HepG2 (cell line): ENCODE measurements at regions not wholly inside any gene's neighbourhood (a gene's known extent, or its start where the extent isn't known, plus 50 kb on each side); places are given as distances from the start of the nearest gene placed in this dataset.

ENCODE experiments used
- ATAC-seq: fragments of 200-7000 bp; cut with Tn5 transposase; 3 replicates; pipeline ENCODE4 v1.9.1; 2020; ENCODE audit warnings: mild to moderate bottlenecking, moderate library complexity
- BruUV-seq: library from RNA; stranded (reverse); fragments of 400-500 nt; replicated peaks from 2 replicates; lab custom pipeline; 2021; lab: Mats Ljungman, UMichigan
- CTCF ChIA-PET: fragments of 300-600 bp; formaldehyde crosslinking; extraction: SDS; loops from one replicate; lab custom pipeline; 2021; ENCODE audit warnings: low total read pairs, inconsistent platforms, low intra/inter-chr PET ratio; lab: Yijun Ruan, JAX
- POLR2A ChIA-PET: fragments of 350-600 bp; sonication (Branson Sonifier 250); formaldehyde crosslinking; loops from one replicate; lab custom pipeline; 2020; ENCODE audit warnings: antibody characterized with exemption, inconsistent platforms; lab: Yijun Ruan, JAX
- DNase-seq: peaks from one replicate; pipeline ENCODE4 v3.0.0-alpha.2; 2015; ENCODE audit warnings: low spot score
- FAIRE-seq: peaks from 3 replicates; lab custom pipeline; 2011; peaks lifted over from hg19 to GRCh38; lab: Jason Lieb, UNC
- H2AFZ ChIP-seq: one replicate; pipeline ENCODE4 v1.6.1; 2011; ENCODE audit warnings: low read length, inconsistent platforms
- H3K27ac ChIP-seq: fragments of 300-600 bp; 3 replicates; pipeline ENCODE4 v1.8.0; 2011; ENCODE audit warnings: mixed run types, mild to moderate bottlenecking, mixed read lengths, low read length, inconsistent platforms; ENCODE audit not compliant: insufficient read depth; ENCODE audit errors: extremely low read length
- H3K27me3 ChIP-seq, 2 experiments: fragments of 200-600 bp in 1 of 2; 2 replicates in 1 of 2; 3 replicates in 1 of 2; pipeline versions ENCODE4 v1.6.0 to v1.8.0; 2011; ENCODE audit warnings: low read length in 2 of 2, mild to moderate bottlenecking in 2 of 2, moderate library complexity in 2 of 2, inconsistent platforms in 1 of 2; ENCODE audit not compliant: insufficient read depth in 2 of 2, control insufficient read depth in 1 of 2
- H3K36me3 ChIP-seq, 2 experiments: fragments of 200-600 bp in 1 of 2; replicated peaks in 1 of 2; 2 replicates in 1 of 2; 3 replicates in 1 of 2; pipeline versions ENCODE4 v1.5.1 to v1.8.0; 2011; ENCODE audit warnings: low read length in 2 of 2, inconsistent platforms in 1 of 2; ENCODE audit not compliant: insufficient read depth in 2 of 2, control insufficient read depth in 1 of 2
- H3K4me1 ChIP-seq: 2 replicates; pipeline ENCODE4 v1.5.1; 2012; ENCODE audit warnings: low read length, inconsistent platforms; ENCODE audit not compliant: insufficient read depth
- H3K4me2 ChIP-seq: 2 replicates; pipeline ENCODE4 v1.6.0; 2011; ENCODE audit warnings: low read depth, low read length, inconsistent platforms
- H3K4me3 ChIP-seq, 3 experiments: fragments of 200-600 bp in 1 of 3; sonication (generic), shearing (Covaris generic) in 1 of 3; replicated peaks in 1 of 3; 2 replicates each; pipeline ENCODE4 v1.5.1; 2011 to 2016; ENCODE audit warnings: low read length in 3 of 3, inconsistent platforms in 2 of 3, low read depth in 2 of 3, mild to moderate bottlenecking in 2 of 3, control low read depth in 1 of 3, mixed read lengths in 1 of 3; ENCODE audit not compliant: insufficient read depth in 1 of 3
- H3K79me2 ChIP-seq: one replicate; pipeline ENCODE4 v1.6.1; 2011; ENCODE audit warnings: low read length, inconsistent platforms; ENCODE audit not compliant: insufficient read depth
- H3K9ac ChIP-seq: 2 replicates; pipeline ENCODE4 v1.6.0; 2011; ENCODE audit warnings: mild to moderate bottlenecking, low read depth, low read length, inconsistent platforms; ENCODE audit not compliant: insufficient read depth
- H3K9me3 ChIP-seq: 2 replicates; pipeline ENCODE4 v1.5.1; 2012; ENCODE audit warnings: mild to moderate bottlenecking, low read length
- H4K20me1 ChIP-seq: 2 replicates; pipeline ENCODE4 v1.6.0; 2011; ENCODE audit warnings: inconsistent platforms, mild to moderate bottlenecking, low read length, moderate library complexity; ENCODE audit not compliant: insufficient read depth
- CBX2 ChIP-seq, 2 experiments: fragments of 200-600 bp in 1 of 2; sonication (generic); formaldehyde crosslinking in 1 of 2; IDR thresholded peaks; 2 replicates each; pipeline versions ENCODE4 v1.7.0 to v1.8.1; 2018 to 2022; ENCODE audit warnings: low read depth in 2 of 2, low read length in 1 of 2, mild to moderate bottlenecking in 1 of 2, missing genetic modification reagents in 1 of 2
- CEBPG ChIP-seq: IDR thresholded peaks from 2 replicates; pipeline ENCODE4 v1.6.1; 2016
- HDAC1 ChIP-seq: sonication (generic); formaldehyde crosslinking; IDR thresholded peaks from 2 replicates; pipeline ENCODE4 v1.5.1; 2020; ENCODE audit warnings: mild to moderate bottlenecking, missing genetic modification reagents
- PPARG ChIP-seq: conservative IDR thresholded peaks from 2 replicates; pipeline ENCODE4 v1.6.1; 2016; ENCODE audit warnings: missing biosample characterization, missing genetic modification reagents
- SMC3 ChIP-seq: IDR thresholded peaks from 2 replicates; pipeline ENCODE4 v1.6.1; 2011; ENCODE audit warnings: low read length, improper control_type of control experiment
- SYNCRIP ChIP-seq: fragments of 200-400 bp; formaldehyde crosslinking; IDR thresholded peaks from 2 replicates; pipeline ENCODE4 v1.6.1; 2018; ENCODE audit warnings: mild to moderate bottlenecking, low read depth, low read length; ENCODE audit not compliant: insufficient read depth
- ZNF251 ChIP-seq: sonication (generic); formaldehyde crosslinking; IDR thresholded peaks from 2 replicates; pipeline ENCODE4 v1.9.0; 2021; ENCODE audit warnings: mild to moderate bottlenecking, missing genetic modification reagents
- ZNF331 ChIP-seq: sonication (generic); formaldehyde crosslinking; IDR thresholded peaks from 2 replicates; pipeline ENCODE4 v1.4.0; 2020; ENCODE audit warnings: missing genetic modification reagents
- ZNF761 ChIP-seq: sonication (generic); formaldehyde crosslinking; conservative IDR thresholded peaks from 2 replicates; pipeline ENCODE4 v1.4.0; 2020; ENCODE audit warnings: mild to moderate bottlenecking, missing genetic modification reagents
- WGBS: methylation state at CpG from one replicate; pipeline ENCODE4 v1.1.6; 2017; ENCODE audit warnings: low lambda C conversion rate; 5-methylcytosine and 5-hydroxymethylcytosine counted together
- in situ Hi-C: cut with HindIII; loops from 2 replicates; pipeline ENCODE4 v1.10.0; 2017; ENCODE audit warnings: low pct_unique_long_range_greater_than_20kb; ENCODE audit not compliant: extremely low pct_ligation_motif_present
- intact Hi-C: fragments of 100-400 bp; cut with micrococcal nuclease; formaldehyde crosslinking; loops from one replicate; pipeline ENCODE4 v1.10.0; 2022; ENCODE audit not compliant: unreplicated experiment

DNA sequence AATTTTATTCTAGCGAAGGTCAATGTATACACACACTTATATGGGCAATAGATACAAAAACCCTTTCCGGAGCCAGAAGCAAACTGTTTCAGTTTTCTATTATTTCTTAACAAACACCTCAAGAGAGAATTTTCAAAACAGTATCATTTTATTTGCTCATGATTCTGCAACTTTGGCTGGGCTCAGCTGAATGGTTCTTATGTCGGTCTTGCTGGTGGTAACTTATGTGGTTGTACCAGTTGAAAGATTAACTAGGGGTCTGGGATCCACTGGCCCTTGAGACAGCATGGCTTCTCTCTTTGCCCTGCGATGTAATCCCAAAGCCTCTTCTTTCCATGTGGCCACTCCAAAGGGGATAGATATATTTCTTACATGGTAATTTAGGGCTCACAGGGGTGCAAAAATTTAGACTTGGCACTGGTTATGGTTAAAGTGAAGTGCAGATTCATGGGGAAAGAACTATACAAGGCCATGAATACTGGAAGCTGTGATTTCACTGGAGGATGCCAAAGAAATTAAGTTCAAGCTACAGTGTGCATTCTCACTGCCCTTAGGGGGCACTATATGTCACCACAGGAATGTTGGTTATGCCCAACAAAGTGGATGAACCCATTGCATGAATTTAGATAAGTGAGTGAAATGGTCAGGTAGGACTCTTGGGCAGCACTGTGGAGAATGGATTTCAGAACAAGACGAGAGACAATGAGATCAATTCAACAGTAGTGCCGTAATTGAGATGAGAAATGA, 94.3 kb upstream of the NAV3 start:
- FAIRE-seq = no peak
- ChIA-PET CTCF (no interaction called here), POLR2A (no interaction called here)
- Histone ChIP-seq H3K9ac (no peak overlapping the region), H3K36me3 (no peaks in the 10 kb centered on the region), H3K79me2 (no peaks in the 10 kb centered on the region), H3K4me2 (no peak overlapping the region), H4K20me1 (no peaks in the 10 kb centered on the region), H3K4me3 (no peak overlapping the region), H3K9me3 (no peaks in the 10 kb centered on the region; the same call in 1 of the 2 replicates), H3K27me3 (no peaks in the 10 kb centered on the region), H2AFZ (no peak overlapping the region), H3K27ac (no peak overlapping the region), H3K4me1 (no peaks in the 10 kb centered on the region)
- no peak for DNase-seq
- intact Hi-C loops = no loop called here
- no peak for ATAC-seq
- in situ Hi-C loops = no loop called here
- 24% methylated on average over 6 of the region's 6 CpGs for WGBS
- no TSS peak for BruUV-seq
- TF ChIP-seq ZNF761 (no peak), CEBPG (no peak), ZNF251 (CRISPR knock-in tag) (no peak), CBX2 (IDR thresholded peaks at IDR 0.05; ENCODE audit: low read depth, low read length) (no peak), CBX2 (CRISPR knock-in tag; IDR thresholded peaks at IDR 0.05; ENCODE audit: low read depth) (no peak), ZNF331 (CRISPR knock-in tag) (peak; percentile 81)

DNA sequence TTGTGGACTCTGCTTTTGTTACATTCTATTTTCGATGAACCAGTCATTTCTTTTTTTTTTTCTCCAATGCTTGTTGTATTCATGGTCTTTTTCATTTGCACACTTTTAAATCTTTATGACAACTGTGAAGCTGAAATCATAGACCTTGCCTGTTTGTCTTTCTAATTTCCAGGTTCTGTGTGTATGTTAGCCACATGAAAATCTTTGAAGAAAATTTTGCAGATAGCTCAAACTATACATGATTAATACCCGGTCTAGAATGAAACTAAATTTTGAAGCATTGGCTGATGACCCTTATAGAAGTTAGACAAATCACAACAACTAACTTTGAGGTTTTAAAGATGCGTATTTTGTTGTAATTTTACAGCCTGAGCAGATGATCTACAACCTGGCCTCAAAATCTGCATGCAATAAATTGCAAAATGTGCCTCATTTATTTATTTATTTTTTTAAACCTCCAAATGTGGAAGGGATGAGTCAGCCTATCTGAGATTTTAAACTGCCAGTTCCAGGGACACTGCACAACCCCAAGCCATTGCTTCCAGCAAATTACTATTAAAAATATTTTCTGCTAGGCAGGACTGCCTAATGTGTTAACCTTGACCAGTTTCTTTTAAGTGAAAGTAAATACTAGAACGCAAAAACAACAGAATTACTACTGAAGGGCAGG, 96.3 kb upstream of the NAV3 start:
- in situ Hi-C loops = no loop called here
- no peaks in the 10 kb centered on the region; the same call in 1 of the 2 replicates for H3K9me3 ChIP-seq

More for the DNA sequence above, 96.3 kb upstream of the NAV3 start:
- no peak overlapping the region for H3K4me2 ChIP-seq
- no peaks in the 10 kb centered on the region for H4K20me1 ChIP-seq
- no TSS peak for BruUV-seq
- H3K4me3 ChIP-seq = no peak overlapping the region
- DNase-seq (no peak), ATAC-seq (no peak)
- intact Hi-C loops = loop anchor here (5.0 kb wide), 1 partner anchor 953 kb away; no protein-coding TSS in a partner anchor
- H3K79me2 ChIP-seq = no peaks in the 10 kb centered on the region
- H2AFZ ChIP-seq = no peak overlapping the region
- no peak overlapping the region for H3K9ac ChIP-seq
- H3K4me1 ChIP-seq = no peaks in the 10 kb centered on the region
- H3K36me3 ChIP-seq = no peaks in the 10 kb centered on the region
- CTCF ChIA-PET = no interaction called here
- no peak for TF ChIP-seq HDAC1
- no peak for TF ChIP-seq SMC3
- TF ChIP-seq SYNCRIP = no peak
- no peak for TF ChIP-seq PPARG
- TF ChIP-seq, all 625 proteins: peak for 0
- 0% methylated on average over 4 of the region's 4 CpGs for WGBS
- POLR2A ChIA-PET = no interaction called here
- FAIRE-seq = no peak
- H3K27me3 ChIP-seq = no peaks in the 10 kb centered on the region
- H3K27ac ChIP-seq = no peak overlapping the region
